Loucy (cell line): ENCODE measurements at regions not wholly inside any gene's neighbourhood (a gene's known extent, or its start where the extent isn't known, plus 50 kb on each side); places are given as distances from the start of the nearest gene placed in this dataset.

ENCODE experiments used
- CTCF ChIP-seq: fragments of 200-600 bp; sonication (generic); conservative IDR thresholded peaks from 2 replicates; pipeline ENCODE4 v1.5.1; 2014; ENCODE audit warnings: mild to moderate bottlenecking, antibody characterized with exemption, low read length
- EZH2phosphoT487 ChIP-seq: fragments of 200-600 bp; IDR thresholded peaks from 2 replicates; pipeline ENCODE4 v1.6.1; 2018; ENCODE audit warnings: antibody characterized with exemption, mild to moderate bottlenecking, moderate library complexity, borderline replicate concordance

- TF ChIP-seq CTCF: no peak
- TF ChIP-seq EZH2phosphoT487: no peak
These were observed 482.8 kb upstream of the ZMIZ1 start for GRCh38 chr10:78585952-78586351.
